ENCODE measurements at regions not wholly inside any gene's neighbourhood (a gene's known extent, or its start where the extent isn't known, plus 50 kb on each side); places are given as distances from the start of the nearest gene placed in this dataset.

- TF ChIP-seq POLR2AphosphoS5 (IDR thresholded peaks at IDR 0.05; ENCODE audit: low read depth, low read length) (no peak), POLR2A (IDR thresholded peaks at IDR 0.05; ENCODE audit: control extremely low read depth in 1 of 2, low read depth in 2 of 2, low read length in 2 of 2) (no peak), TEAD4 (IDR thresholded peaks at IDR 0.05; ENCODE audit: low read depth, low read length) (no peak)
- TF ChIP-seq, protein P1, sequence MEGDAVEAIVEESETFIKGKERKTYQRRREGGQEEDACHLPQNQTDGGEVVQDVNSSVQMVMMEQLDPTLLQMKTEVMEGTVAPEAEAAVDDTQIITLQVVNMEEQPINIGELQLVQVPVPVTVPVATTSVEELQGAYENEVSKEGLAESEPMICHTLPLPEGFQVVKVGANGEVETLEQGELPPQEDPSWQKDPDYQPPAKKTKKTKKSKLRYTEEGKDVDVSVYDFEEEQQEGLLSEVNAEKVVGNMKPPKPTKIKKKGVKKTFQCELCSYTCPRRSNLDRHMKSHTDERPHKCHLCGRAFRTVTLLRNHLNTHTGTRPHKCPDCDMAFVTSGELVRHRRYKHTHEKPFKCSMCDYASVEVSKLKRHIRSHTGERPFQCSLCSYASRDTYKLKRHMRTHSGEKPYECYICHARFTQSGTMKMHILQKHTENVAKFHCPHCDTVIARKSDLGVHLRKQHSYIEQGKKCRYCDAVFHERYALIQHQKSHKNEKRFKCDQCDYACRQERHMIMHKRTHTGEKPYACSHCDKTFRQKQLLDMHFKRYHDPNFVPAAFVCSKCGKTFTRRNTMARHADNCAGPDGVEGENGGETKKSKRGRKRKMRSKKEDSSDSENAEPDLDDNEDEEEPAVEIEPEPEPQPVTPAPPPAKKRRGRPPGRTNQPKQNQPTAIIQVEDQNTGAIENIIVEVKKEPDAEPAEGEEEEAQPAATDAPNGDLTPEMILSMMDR (IDR thresholded peaks at IDR 0.05; ENCODE audit: control extremely low read depth in 1 of 3, insufficient read depth in 1 of 3, low read depth in 1 of 3, low read length in 3 of 3) = no peak
Measured at GRCh38 chr3:67724434-67724833, 70.0 kb upstream of the SUCLG2 start.
